Fibroblast of the aortic adventitia (primary cell): ENCODE measurements at regions not wholly inside any gene's neighbourhood (a gene's known extent, or its start where the extent isn't known, plus 50 kb on each side); places are given as distances from the start of the nearest gene placed in this dataset.

Source experiments
- DNase-seq: peaks from one replicate; pipeline ENCODE4 v3.0.0-alpha.2; 2010; ENCODE audit warnings: low read depth
- H3K4me3 ChIP-seq: 2 replicates; pipeline ENCODE4 v1.5.1; 2011; ENCODE audit warnings: low read depth, mild to moderate bottlenecking, control low read depth, low read length, moderate library complexity
- CTCF ChIP-seq: IDR thresholded peaks from 2 replicates; pipeline ENCODE4 v1.5.1; 2011; ENCODE audit warnings: mild to moderate bottlenecking, low read length, control low read depth, inconsistent platforms; ENCODE audit not compliant: insufficient read depth

- no peak overlapping the region for H3K4me3 ChIP-seq
- peak; percentile 81 for DNase-seq
- no peak for TF ChIP-seq CTCF
These were observed 538.7 kb downstream of the TFEC start for GRCh38 chr7:115491744-115492380.

GRCh38 chr7:115479448-115479847 lies 551.1 kb downstream of the TFEC start:
- no peak overlapping the region for H3K4me3 ChIP-seq
- TF ChIP-seq CTCF, result no peak
- DNase-seq, result no peak

DNA sequence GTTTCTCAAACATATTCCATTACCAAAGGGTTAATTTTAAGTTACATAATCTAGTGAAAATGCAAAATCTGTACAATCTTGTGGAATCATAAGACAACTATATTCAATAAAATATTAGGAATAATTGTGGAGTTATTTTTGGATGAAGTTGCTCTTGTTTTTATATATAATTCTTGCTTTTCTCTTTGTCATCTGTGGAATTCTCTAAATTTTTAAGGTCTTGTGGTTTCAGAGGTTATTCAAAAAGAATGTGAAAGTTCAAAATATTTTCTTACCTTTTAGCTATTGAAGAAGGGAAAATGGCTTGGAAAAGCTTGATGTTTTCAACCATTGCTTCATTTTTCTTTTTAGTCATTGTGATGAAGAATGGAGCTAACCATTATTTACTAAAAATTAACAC lies 552.1 kb downstream of the TFEC start:
- DNase-seq, result peak; percentile 43
- no peak for TF ChIP-seq CTCF
- no peak overlapping the region for H3K4me3 ChIP-seq

DNA sequence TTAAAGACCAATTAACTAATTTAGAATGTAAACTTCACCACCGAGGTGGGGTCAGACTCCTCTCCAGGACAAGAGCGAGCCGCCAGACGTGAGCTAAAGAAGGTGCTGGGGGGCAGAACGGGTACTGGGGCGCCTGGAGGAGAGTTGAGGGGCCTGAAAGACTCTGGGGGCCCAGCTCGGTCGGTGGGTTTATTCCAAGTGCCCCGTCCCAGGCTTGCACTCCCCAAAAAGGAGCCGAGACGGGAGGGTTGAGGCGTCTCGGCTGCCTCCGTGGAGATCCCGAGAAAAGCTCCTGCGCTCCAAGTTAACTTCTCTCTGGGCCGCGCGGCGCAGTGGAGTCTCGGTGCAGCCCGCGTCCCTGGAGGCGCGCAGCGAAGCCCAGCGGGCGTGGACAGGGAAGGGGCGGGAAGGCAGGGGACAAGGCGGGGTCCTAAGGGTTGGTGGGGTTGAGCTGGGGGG lies 553.3 kb downstream of the TFEC start:
- no peak for TF ChIP-seq CTCF
- peak overlapping the region; percentile 36 for H3K4me3 ChIP-seq
- no peak for DNase-seq

DNA sequence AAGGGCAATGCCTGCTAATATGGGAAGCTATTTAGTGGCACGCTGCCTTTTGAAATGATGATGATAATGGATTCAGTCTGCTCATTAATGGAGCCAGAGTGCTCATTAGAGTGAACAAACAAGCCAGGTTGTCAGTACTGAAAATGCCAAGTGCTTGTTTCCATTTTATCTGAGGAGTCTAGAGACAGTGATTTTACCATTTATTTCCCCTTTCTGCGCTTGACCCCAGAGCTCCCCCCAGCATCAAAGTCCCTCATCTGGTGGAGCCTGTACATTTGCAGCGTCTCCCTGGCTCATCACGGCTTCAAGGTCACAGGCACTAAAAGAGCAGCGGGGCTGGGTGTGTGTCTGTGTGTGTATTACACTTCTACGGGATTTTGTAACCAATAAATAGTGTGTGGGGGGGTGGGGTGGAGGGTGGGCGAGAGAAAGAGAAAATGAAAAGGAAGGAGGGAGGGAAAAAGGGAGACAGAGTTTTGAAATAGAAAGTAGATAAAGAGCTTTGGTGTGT lies 553.8 kb downstream of the TFEC start:
- H3K4me3 ChIP-seq, result peak overlapping the region; percentile 36
- DNase-seq, result no peak
- TF ChIP-seq CTCF, result no peak

- no peak for DNase-seq
- no peak overlapping the region for H3K4me3 ChIP-seq
- TF ChIP-seq CTCF, result no peak
These were observed 554.0 kb downstream of the MDFIC start for GRCh38 chr7:115475761-115476385.
